Neural crest cell (in vitro differentiated cells): ENCODE measurements at regions not wholly inside any gene's neighbourhood (a gene's known extent, or its start where the extent isn't known, plus 50 kb on each side); places are given as distances from the start of the nearest gene placed in this dataset.

Experiments
- DNase-seq: peaks from one replicate; pipeline ENCODE4 v3.0.0; 2021; ENCODE audit warnings: low read depth, mixed read lengths, low spot score
- H3K27ac Mint-ChIP-seq: one replicate; pipeline ENCODE4 v1.8.0; 2021; ENCODE audit warnings: mild to moderate bottlenecking, mixed read lengths; ENCODE audit not compliant: unreplicated experiment
- H3K27me3 Mint-ChIP-seq: 2 replicates; pipeline ENCODE4 v1.8.0; 2021; ENCODE audit warnings: low read depth, mild to moderate bottlenecking, mixed read lengths
- H3K36me3 Mint-ChIP-seq: 2 replicates; pipeline ENCODE4 v1.8.0; 2021; ENCODE audit warnings: low read depth, mild to moderate bottlenecking, mixed read lengths
- H3K4me1 Mint-ChIP-seq: 2 replicates; pipeline ENCODE4 v1.8.0; 2021; ENCODE audit warnings: mixed read lengths
- H3K4me3 Mint-ChIP-seq: one replicate; pipeline ENCODE4 v1.8.0; 2021; ENCODE audit warnings: mild to moderate bottlenecking, mixed read lengths
- H3K9me3 Mint-ChIP-seq: 2 replicates; pipeline ENCODE4 v1.8.0; 2021; ENCODE audit warnings: mixed read lengths
- CTCF ChIP-seq: fragments of 200-600 bp; sonication (generic); conservative IDR thresholded peaks from 2 replicates; pipeline ENCODE4 v1.5.0; 2021; ENCODE audit warnings: antibody characterized with exemption, mild to moderate bottlenecking

DNA sequence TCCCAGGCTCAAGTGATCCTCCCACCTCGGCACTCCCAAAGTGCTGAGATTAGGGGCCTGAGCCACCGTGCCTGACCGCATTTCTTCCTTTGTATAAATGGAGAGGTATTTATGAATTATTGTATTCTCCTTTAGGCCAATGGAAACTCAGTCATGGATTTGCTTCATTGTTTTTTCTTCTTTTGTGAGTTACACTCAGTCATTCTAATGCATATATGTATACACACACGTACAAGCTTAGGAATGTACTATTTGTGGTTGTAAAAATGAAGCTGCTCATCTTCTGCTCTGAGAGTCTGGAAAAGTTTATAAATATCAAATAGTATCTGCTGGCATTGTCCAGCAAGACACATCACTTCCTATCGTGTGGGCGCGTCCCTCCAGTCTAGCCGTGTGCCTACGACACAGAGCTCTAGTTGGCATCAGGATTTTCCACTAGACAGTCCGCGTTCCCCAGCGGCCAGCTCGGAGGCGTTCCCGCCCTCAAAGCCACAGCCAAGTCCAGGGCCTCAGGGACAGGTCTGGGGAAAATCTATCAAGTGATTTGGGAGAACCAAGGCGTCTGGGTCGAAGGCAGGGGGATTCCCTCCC, 215.2 kb downstream of the NFATC2 start:
- Mint-ChIP-seq H3K27me3 (peaks cover 3% of the 10 kb centered on the region), H3K27ac (no peak overlapping the region), H3K4me3 (no peak overlapping the region), H3K9me3 (peaks cover 4% of the 10 kb centered on the region), H3K36me3 (no peaks in the 10 kb centered on the region), H3K4me1 (no peaks in the 10 kb centered on the region)
- no peak for TF ChIP-seq CTCF
- no peak for DNase-seq

DNA sequence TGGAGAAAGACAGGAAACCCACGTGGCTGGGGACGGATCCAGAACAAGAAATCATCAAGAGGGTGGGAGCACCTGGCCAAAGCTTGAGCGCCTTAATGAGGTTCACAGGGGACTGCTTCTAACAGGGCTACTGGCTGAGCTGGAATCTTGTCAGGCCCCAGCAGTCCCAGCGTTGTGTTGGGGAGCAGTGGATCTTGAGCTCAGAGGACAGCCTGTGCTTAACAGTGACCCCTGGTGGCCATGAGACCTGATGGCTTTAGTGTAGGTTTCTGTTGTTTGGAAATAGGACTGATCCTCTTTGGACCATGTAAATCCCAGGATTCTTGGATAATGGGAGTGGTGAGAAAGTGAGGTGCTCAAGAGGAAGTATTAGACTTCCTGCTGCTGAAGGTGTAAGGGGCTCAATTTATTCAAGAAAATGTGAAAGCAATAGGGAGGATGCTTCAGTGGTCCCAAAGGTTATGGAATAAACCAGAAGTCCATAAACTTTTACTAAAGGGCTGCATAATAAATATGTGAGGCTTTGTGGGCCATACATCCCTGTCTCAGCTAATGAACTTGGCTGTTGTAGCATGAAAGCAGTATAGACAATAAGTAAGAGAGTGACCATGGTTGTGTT, 216.2 kb downstream of the NFATC2 start:
- DNase-seq = peak; percentile 59
- H3K4me1 Mint-ChIP-seq = no peaks in the 10 kb centered on the region
- H3K9me3 Mint-ChIP-seq = peaks cover 4% of the 10 kb centered on the region
- no peaks in the 10 kb centered on the region for H3K36me3 Mint-ChIP-seq
- H3K27me3 Mint-ChIP-seq = peaks cover 3% of the 10 kb centered on the region
- H3K4me3 Mint-ChIP-seq = no peak overlapping the region
- peak; percentile 70 for TF ChIP-seq CTCF
- no peak overlapping the region for H3K27ac Mint-ChIP-seq

- DNase-seq = no peak
- peak overlapping the region; percentile 95 for H3K27ac Mint-ChIP-seq
- H3K4me1 Mint-ChIP-seq = peaks cover 15% of the 10 kb centered on the region
- no peak for TF ChIP-seq CTCF
- H3K4me3 Mint-ChIP-seq = no peak overlapping the region
- H3K27me3 Mint-ChIP-seq = no peaks in the 10 kb centered on the region
- no peaks in the 10 kb centered on the region for H3K9me3 Mint-ChIP-seq
- no peaks in the 10 kb centered on the region for H3K36me3 Mint-ChIP-seq
Measured at GRCh38 chr20:51322164-51322707, 220.3 kb downstream of the NFATC2 start.

GRCh38 chr20:51321343-51322163, 221.0 kb downstream of the NFATC2 start:
- Mint-ChIP-seq H3K4me3 (no peak overlapping the region), H3K9me3 (no peaks in the 10 kb centered on the region), H3K27me3 (no peaks in the 10 kb centered on the region), H3K27ac (no peak overlapping the region), H3K36me3 (no peaks in the 10 kb centered on the region), H3K4me1 (peaks cover 15% of the 10 kb centered on the region)
- no peak for TF ChIP-seq CTCF
- DNase-seq = no peak

DNA sequence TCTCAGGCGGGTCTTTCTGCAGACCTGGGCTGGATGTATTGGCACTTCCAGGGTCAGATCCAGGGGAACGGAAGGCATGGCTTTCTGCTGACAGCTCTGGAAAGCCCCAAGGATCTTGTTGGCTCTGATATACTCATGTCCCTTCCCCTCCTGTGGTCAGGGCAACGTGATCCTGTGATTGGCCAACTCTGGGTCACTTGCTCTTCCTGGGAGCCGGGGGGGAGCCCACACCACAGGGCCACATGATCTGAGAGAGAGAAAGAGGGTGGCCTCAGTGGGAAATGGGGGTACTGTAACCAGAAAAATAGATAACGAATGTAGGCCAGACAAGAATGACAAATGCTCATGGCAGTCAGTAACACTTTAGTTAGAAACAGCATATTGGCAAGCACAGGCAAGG, 223.0 kb downstream of the NFATC2 start:
- peaks cover 15% of the 10 kb centered on the region for H3K4me1 Mint-ChIP-seq
- H3K9me3 Mint-ChIP-seq = peaks cover 3% of the 10 kb centered on the region
- no peaks in the 10 kb centered on the region for H3K36me3 Mint-ChIP-seq
- H3K4me3 Mint-ChIP-seq = no peak overlapping the region
- no peak for DNase-seq
- no peaks in the 10 kb centered on the region for H3K27me3 Mint-ChIP-seq
- no peak for TF ChIP-seq CTCF
- no peak overlapping the region for H3K27ac Mint-ChIP-seq
